B cell (primary cell): ENCODE measurements at regions not wholly inside any gene's neighbourhood (a gene's known extent, or its start where the extent isn't known, plus 50 kb on each side); places are given as distances from the start of the nearest gene placed in this dataset.

Experiments used
- EZH2 ChIP-seq: IDR thresholded peaks from 2 replicates; pipeline ENCODE4 v1.6.1; 2012; ENCODE audit warnings: borderline replicate concordance, low read depth, mild to moderate bottlenecking, moderate library complexity, low read length; ENCODE audit not compliant: insufficient read depth, poor library complexity, severe bottlenecking
- TF ChIP-seq, protein P1 (sequence below): fragments of 200-600 bp; IDR thresholded peaks from one replicate; pipeline ENCODE4 v1.8.0; 2022; ENCODE audit warnings: antibody characterized with exemption, mild to moderate bottlenecking

DNA sequence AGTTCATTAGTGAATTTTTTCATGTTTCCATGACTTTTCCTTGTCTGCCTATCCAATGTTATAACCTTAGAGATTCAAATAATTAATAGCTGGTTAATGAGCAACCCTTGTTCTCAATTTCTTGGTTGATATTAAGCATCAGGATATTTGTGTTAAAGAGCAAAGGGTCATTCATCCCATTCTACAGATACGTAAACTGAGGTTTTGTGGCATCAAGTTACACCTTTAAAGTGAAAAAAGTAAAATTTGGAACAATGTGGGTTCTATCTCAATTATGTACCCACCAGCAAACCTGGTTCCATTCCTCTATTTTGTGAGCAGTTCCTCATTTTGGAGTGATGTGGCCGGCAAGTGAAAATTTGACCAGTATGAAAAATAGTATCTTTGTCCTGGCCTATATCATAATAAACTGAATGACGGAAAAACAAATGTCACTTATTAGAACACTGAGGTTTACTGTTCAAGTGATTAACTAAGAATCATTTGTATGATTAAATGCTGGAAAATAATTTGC lies 220.5 kb upstream of the ATP5MC3 start:
- TF ChIP-seq, protein P1, sequence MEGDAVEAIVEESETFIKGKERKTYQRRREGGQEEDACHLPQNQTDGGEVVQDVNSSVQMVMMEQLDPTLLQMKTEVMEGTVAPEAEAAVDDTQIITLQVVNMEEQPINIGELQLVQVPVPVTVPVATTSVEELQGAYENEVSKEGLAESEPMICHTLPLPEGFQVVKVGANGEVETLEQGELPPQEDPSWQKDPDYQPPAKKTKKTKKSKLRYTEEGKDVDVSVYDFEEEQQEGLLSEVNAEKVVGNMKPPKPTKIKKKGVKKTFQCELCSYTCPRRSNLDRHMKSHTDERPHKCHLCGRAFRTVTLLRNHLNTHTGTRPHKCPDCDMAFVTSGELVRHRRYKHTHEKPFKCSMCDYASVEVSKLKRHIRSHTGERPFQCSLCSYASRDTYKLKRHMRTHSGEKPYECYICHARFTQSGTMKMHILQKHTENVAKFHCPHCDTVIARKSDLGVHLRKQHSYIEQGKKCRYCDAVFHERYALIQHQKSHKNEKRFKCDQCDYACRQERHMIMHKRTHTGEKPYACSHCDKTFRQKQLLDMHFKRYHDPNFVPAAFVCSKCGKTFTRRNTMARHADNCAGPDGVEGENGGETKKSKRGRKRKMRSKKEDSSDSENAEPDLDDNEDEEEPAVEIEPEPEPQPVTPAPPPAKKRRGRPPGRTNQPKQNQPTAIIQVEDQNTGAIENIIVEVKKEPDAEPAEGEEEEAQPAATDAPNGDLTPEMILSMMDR: no peak
- TF ChIP-seq EZH2: no peak
